Stromal cell of bone marrow (primary cell): ENCODE measurements at regions not wholly inside any gene's neighbourhood (a gene's known extent, or its start where the extent isn't known, plus 50 kb on each side); places are given as distances from the start of the nearest gene placed in this dataset.

Source experiments
- DNase-seq: peaks from one replicate; pipeline ENCODE4 v3.0.0-alpha.2; 2012; ENCODE audit warnings: low read depth

- no peak for DNase-seq
Measured at GRCh38 chr3:72372161-72372560, 476.1 kb downstream of the SHQ1 start.

GRCh38 chr3:72371431-72371830 lies 476.8 kb downstream of the SHQ1 start:
- DNase-seq: no peak

GRCh38 chr3:72370947-72371346 lies 477.3 kb downstream of the SHQ1 start:
- DNase-seq: no peak

- no peak for DNase-seq
Measured at GRCh38 chr3:72369681-72370080, 478.6 kb downstream of the SHQ1 start.

GRCh38 chr3:72368331-72368975 lies 479.8 kb downstream of the SHQ1 start:
- DNase-seq: peak; percentile 35

GRCh38 chr3:72361990-72362389 lies 486.3 kb downstream of the SHQ1 start:
- no peak for DNase-seq

GRCh38 chr3:72359743-72360142 lies 488.5 kb downstream of the SHQ1 start:
- DNase-seq: no peak

- no peak for DNase-seq
Measured at GRCh38 chr3:72355168-72355567, 493.1 kb downstream of the SHQ1 start.

GRCh38 chr3:72354486-72354885 lies 493.8 kb downstream of the SHQ1 start:
- no peak for DNase-seq

GRCh38 chr3:72353236-72354128 lies 494.8 kb downstream of the SHQ1 start:
- no peak for DNase-seq

- DNase-seq: no peak
Measured at GRCh38 chr3:72352176-72352575, 496.1 kb downstream of the SHQ1 start.

GRCh38 chr3:72351536-72351935 lies 496.7 kb downstream of the SHQ1 start:
- DNase-seq: no peak

GRCh38 chr3:72350761-72351505 lies 497.3 kb downstream of the SHQ1 start:
- no peak for DNase-seq

- DNase-seq: no peak
Measured at GRCh38 chr3:72348357-72348756, 499.9 kb downstream of the SHQ1 start.

GRCh38 chr3:72347819-72348319 lies 500.4 kb downstream of the SHQ1 start:
- DNase-seq: peak; percentile 82

GRCh38 chr3:72346526-72346926 lies 501.7 kb downstream of the SHQ1 start:
- peak; percentile 96 for DNase-seq

- no peak for DNase-seq
Measured at GRCh38 chr3:72345980-72346379, 502.3 kb downstream of the SHQ1 start.

- DNase-seq: no peak
Measured at GRCh38 chr3:72345237-72345878, 502.9 kb downstream of the SHQ1 start.

GRCh38 chr3:72344647-72345046 lies 503.6 kb downstream of the SHQ1 start:
- no peak for DNase-seq

GRCh38 chr3:72344236-72344635 lies 504.0 kb downstream of the SHQ1 start:
- DNase-seq: no peak

GRCh38 chr3:72343078-72343477 lies 505.2 kb downstream of the SHQ1 start:
- no peak for DNase-seq

GRCh38 chr3:72342450-72342849 lies 505.8 kb downstream of the SHQ1 start:
- no peak for DNase-seq
